H1 (cell line): ENCODE measurements at regions not wholly inside any gene's neighbourhood (a gene's known extent, or its start where the extent isn't known, plus 50 kb on each side); places are given as distances from the start of the nearest gene placed in this dataset.

Experiments
- CTCF ChIA-PET: fragments of 300-600 bp; sonication (Branson Sonifier 250); formaldehyde crosslinking; loops from one replicate; lab custom pipeline; 2021; ENCODE audit not compliant: partially characterized antibody; lab: Charles Lee
- POLR2A ChIA-PET: fragments of 300-600 bp; sonication (Branson Sonifier 250); formaldehyde crosslinking; loops from one replicate; lab custom pipeline; 2021; ENCODE audit warnings: inconsistent platforms; ENCODE audit not compliant: partially characterized antibody; lab: Charles Lee
- DNase-seq, 2 experiments: peaks; one replicate each; pipeline versions ENCODE4 v3.0.0 to v3.0.0-alpha.2; 2010 to 2022; ENCODE audit warnings: low spot score in 2 of 2, low read depth in 1 of 2, mixed read lengths in 1 of 2
- FAIRE-seq: peaks from 2 replicates; lab custom pipeline; 2011; peaks lifted over from hg19 to GRCh38; lab: Jason Lieb, UNC
- H2AFZ ChIP-seq: 2 replicates; pipeline ENCODE4 v1.8.1; 2012; ENCODE audit warnings: low read length, inconsistent platforms
- H2AK5ac ChIP-seq: 2 replicates; pipeline ENCODE4 v1.6.1; 2013; ENCODE audit warnings: low read depth, low read length
- H2BK120ac ChIP-seq: replicated peaks from 2 replicates; pipeline ENCODE3; 2013; ENCODE audit warnings: low read depth, low read length, inconsistent platforms
- H2BK12ac ChIP-seq: 2 replicates; pipeline ENCODE4 v1.6.1; 2013; ENCODE audit warnings: low read depth, low read length
- H2BK15ac ChIP-seq: 2 replicates; pipeline ENCODE4 v1.6.1; 2013; ENCODE audit warnings: low read length
- H2BK20ac ChIP-seq: 2 replicates; pipeline ENCODE4 v1.6.1; 2013; ENCODE audit warnings: low read length
- H2BK5ac ChIP-seq: 2 replicates; pipeline ENCODE4 v1.6.1; 2013; ENCODE audit warnings: low read depth, low read length
- H3K14ac ChIP-seq: 2 replicates; pipeline ENCODE4 v1.6.1; 2013; ENCODE audit warnings: inconsistent platforms; ENCODE audit not compliant: insufficient read length
- H3K18ac ChIP-seq: 2 replicates; pipeline ENCODE4 v1.6.1; 2013; ENCODE audit warnings: low read length; ENCODE audit errors: extremely low read depth
- H3K23ac ChIP-seq: 2 replicates; pipeline ENCODE4 v1.6.1; 2013; ENCODE audit warnings: inconsistent platforms; ENCODE audit not compliant: insufficient read length
- H3K23me2 ChIP-seq: 2 replicates; pipeline ENCODE4 v1.6.1; 2013; ENCODE audit warnings: low read depth, low read length
- H3K27ac ChIP-seq: 2 replicates; pipeline ENCODE4 v1.6.1; 2011; ENCODE audit warnings: low read depth, low read length, inconsistent platforms
- H3K27me3 ChIP-seq, 4 experiments: replicated peaks in 1 of 4; 1 replicate in 1 of 4; 2 replicates in 3 of 4; pipeline versions ENCODE4 v1.6.1 to v1.8.1; 2011 to 2013; ENCODE audit warnings: low read length in 3 of 4, mild to moderate bottlenecking in 3 of 4, inconsistent platforms in 2 of 4, mixed read lengths in 2 of 4, moderate library complexity in 1 of 4; ENCODE audit not compliant: control insufficient read depth in 3 of 4, insufficient read depth in 3 of 4; ENCODE audit errors: extremely low read depth in 1 of 4
- H3K36me3 ChIP-seq, 4 experiments: 2 replicates each; pipeline versions ENCODE4 v1.6.1 to v1.8.1; 2011 to 2013; ENCODE audit warnings: mild to moderate bottlenecking in 4 of 4, low read length in 3 of 4, moderate library complexity in 2 of 4, control low read depth in 1 of 4, inconsistent platforms in 1 of 4; ENCODE audit not compliant: insufficient read depth in 4 of 4, control insufficient read depth in 2 of 4
- H3K4ac ChIP-seq: replicated peaks from 2 replicates; pipeline ENCODE3; 2013; ENCODE audit warnings: low read length, low read depth, mixed read lengths, inconsistent platforms; ENCODE audit not compliant: insufficient read length
- H3K4me1 ChIP-seq, 4 experiments: replicated peaks in 1 of 4; 1 replicate in 1 of 4; 2 replicates in 3 of 4; pipeline versions ENCODE4 v1.6.1 to v1.8.1; 2011 to 2013; ENCODE audit warnings: low read length in 3 of 4, inconsistent platforms in 2 of 4, mixed read lengths in 1 of 4; ENCODE audit not compliant: insufficient read depth in 4 of 4, control insufficient read depth in 3 of 4
- H3K4me2 ChIP-seq, 2 experiments: 2 replicates each; pipeline versions ENCODE4 v1.6.1 to v1.8.1; 2011 to 2013; ENCODE audit warnings: low read depth in 2 of 2, low read length in 2 of 2, control low read depth in 1 of 2, inconsistent platforms in 1 of 2, mild to moderate bottlenecking in 1 of 2; ENCODE audit not compliant: insufficient read depth in 1 of 2
- H3K4me3 ChIP-seq, 4 experiments: fragments of 200-600, 300-600 bp in 1 of 4; sonication (generic), shearing (Covaris generic), sonication (Bioruptor Twin) in 1 of 4; 2 replicates each; pipeline versions ENCODE4 v1.5.1 to v1.8.1; 2011 to 2016; ENCODE audit warnings: low read length in 4 of 4, low read depth in 3 of 4, control low read depth in 2 of 4, inconsistent platforms in 2 of 4, mild to moderate bottlenecking in 2 of 4, mixed read lengths in 1 of 4, moderate library complexity in 1 of 4; ENCODE audit not compliant: insufficient read depth in 2 of 4; ENCODE audit errors: extremely low read depth in 1 of 4
- H3K56ac ChIP-seq: replicated peaks from 2 replicates; pipeline ENCODE3; 2013; ENCODE audit warnings: low read depth, mild to moderate bottlenecking, mixed read lengths, low read length, inconsistent platforms; ENCODE audit not compliant: insufficient read length
- H3K79me1 ChIP-seq: 2 replicates; pipeline ENCODE4 v1.6.1; 2013; ENCODE audit warnings: low read depth, low read length, control low read depth
- H3K79me2 ChIP-seq, 2 experiments: 2 replicates each; pipeline versions ENCODE4 v1.6.1 to v1.8.1; 2012 to 2013; ENCODE audit warnings: low read length in 2 of 2, mild to moderate bottlenecking in 2 of 2, inconsistent platforms in 1 of 2; ENCODE audit not compliant: insufficient read depth in 2 of 2, control insufficient read depth in 1 of 2
- H3K9ac ChIP-seq, 4 experiments: replicated peaks in 1 of 4; 1 replicate in 1 of 4; 2 replicates in 3 of 4; pipeline versions ENCODE4 v1.6.1 to v1.8.1; 2011 to 2013; ENCODE audit warnings: low read depth in 3 of 4, low read length in 3 of 4, control low read depth in 2 of 4, mild to moderate bottlenecking in 2 of 4, moderate library complexity in 2 of 4, inconsistent platforms in 1 of 4; ENCODE audit errors: extremely low read depth in 1 of 4
- H3K9me3 ChIP-seq, 2 experiments: 2 replicates each; pipeline versions ENCODE4 v1.6.1 to v1.8.1; 2012 to 2013; ENCODE audit warnings: mild to moderate bottlenecking in 2 of 2, moderate library complexity in 2 of 2, control low read depth in 1 of 2, inconsistent platforms in 1 of 2, low read depth in 1 of 2, low read length in 1 of 2, mixed read lengths in 1 of 2; ENCODE audit not compliant: insufficient read depth in 2 of 2
- H4K20me1 ChIP-seq, 2 experiments: replicated peaks in 1 of 2; 2 replicates each; pipeline versions ENCODE3 to v1.8.1; 2011 to 2013; ENCODE audit warnings: inconsistent platforms in 2 of 2, low read length in 2 of 2, mild to moderate bottlenecking in 1 of 2; ENCODE audit not compliant: insufficient read depth in 2 of 2, control insufficient read depth in 1 of 2
- H4K5ac ChIP-seq: 2 replicates; pipeline ENCODE4 v1.6.1; 2013; ENCODE audit warnings: low read length, low read depth, mixed read lengths, inconsistent platforms; ENCODE audit not compliant: insufficient read length
- H4K8ac ChIP-seq: 2 replicates; pipeline ENCODE4 v1.8.0; 2013; ENCODE audit warnings: mild to moderate bottlenecking, moderate library complexity, low read length, inconsistent platforms; ENCODE audit not compliant: insufficient read depth; ENCODE audit errors: extremely low read depth
- H4K91ac ChIP-seq: replicated peaks from 2 replicates; pipeline ENCODE3; 2013; ENCODE audit warnings: low read length, mixed read lengths, inconsistent platforms; ENCODE audit not compliant: insufficient read length
- ATF3 ChIP-seq: IDR thresholded peaks from 2 replicates; pipeline ENCODE4 v1.6.1; 2011; ENCODE audit warnings: low read depth, mild to moderate bottlenecking, low read length; ENCODE audit not compliant: insufficient read depth
- BACH1 ChIP-seq: IDR thresholded peaks from 2 replicates; pipeline ENCODE4 v1.6.1; 2012; ENCODE audit warnings: low read length, improper control_type of control experiment
- JUND ChIP-seq: IDR thresholded peaks from 2 replicates; pipeline ENCODE4 v1.6.1; 2011; ENCODE audit warnings: mild to moderate bottlenecking, improper control_type of control experiment, low read length
- SP1 ChIP-seq: IDR thresholded peaks from 2 replicates; pipeline ENCODE4 v1.6.1; 2011; ENCODE audit warnings: low read depth, low read length
- TEAD4 ChIP-seq: IDR thresholded peaks from 2 replicates; pipeline ENCODE4 v1.6.1; 2012; ENCODE audit warnings: low read depth, low read length, inconsistent platforms, mixed read lengths
- whole genome bisulfite sequencing, 2 experiments: shearing (Covaris generic) in 1 of 2; methylation state at CpG; one replicate each; pipeline versions ENCODE4 v1.1.6 to v1.1.7; 2013 to 2015; ENCODE audit warnings: low lambda C conversion rate in 2 of 2, mixed read lengths in 2 of 2, inconsistent platforms in 1 of 2, low coverage in 1 of 2, missing lambda C conversion rate in 1 of 2; ENCODE audit not compliant: insufficient replicate concordance in 2 of 2, insufficient coverage in 1 of 2, insufficient read length in 1 of 2; ENCODE audit errors: extremely low coverage in 1 of 2, missing lambda C conversion rate in 1 of 2; 5-methylcytosine and 5-hydroxymethylcytosine counted together

- H3K56ac ChIP-seq, result no peak overlapping the region
- H4K8ac ChIP-seq, result no peak overlapping the region
- POLR2A ChIA-PET, result no interaction called here
- no peaks in the 10 kb centered on the region for H4K20me1 ChIP-seq
- no peaks in the 10 kb centered on the region for H3K79me2 ChIP-seq
- H3K4me3 ChIP-seq, result no peak overlapping the region
- no peaks in the 10 kb centered on the region for H3K9me3 ChIP-seq
- no peaks in the 10 kb centered on the region for H3K27me3 ChIP-seq
- H3K23ac ChIP-seq, result no peak overlapping the region
- FAIRE-seq, result no peak
- H3K4me1 ChIP-seq, result no peaks in the 10 kb centered on the region
- H2BK20ac ChIP-seq, result no peak overlapping the region
- no peak overlapping the region for H2BK5ac ChIP-seq
- H4K5ac ChIP-seq, result no peak overlapping the region
- no peak overlapping the region for H2BK120ac ChIP-seq
- no peak overlapping the region for H3K9ac ChIP-seq
- WGBS, 2 experiments, result 96% methylated on average over 3 of the region's 3 CpGs; no CpG with 5 or more reads in 1 of the 2 experiments
- no peak overlapping the region for H3K18ac ChIP-seq
- CTCF ChIA-PET, result no interaction called here
- no peak overlapping the region for H4K91ac ChIP-seq
- no peak overlapping the region for H2AFZ ChIP-seq
- H2BK15ac ChIP-seq, result no peak overlapping the region
- H3K79me1 ChIP-seq, result no peaks in the 10 kb centered on the region
- H3K23me2 ChIP-seq, result no peaks in the 10 kb centered on the region
- no peaks in the 10 kb centered on the region for H3K36me3 ChIP-seq
- H3K27ac ChIP-seq, result no peak overlapping the region
- no peak overlapping the region for H3K4ac ChIP-seq
- DNase-seq, result no peak
- no peak overlapping the region for H3K14ac ChIP-seq
- no peak overlapping the region for H2AK5ac ChIP-seq
- no peak overlapping the region for H3K4me2 ChIP-seq
- no peak for TF ChIP-seq ATF3
- TF ChIP-seq BACH1, result no peak
- TF ChIP-seq TEAD4, result no peak
- no peak for TF ChIP-seq JUND
- no peak for TF ChIP-seq SP1
- no peak overlapping the region for H2BK12ac ChIP-seq
Observed at GRCh38 chr1:106134561-106134960, 921.9 kb upstream of the PRMT6 start.
